ENCODE measurements at regions not wholly inside any gene's neighbourhood (a gene's known extent, or its start where the extent isn't known, plus 50 kb on each side); places are given as distances from the start of the nearest gene placed in this dataset.
"Not testable (repeated sequence)": the region's sequence is repeated elsewhere in the genome, so short reads cannot be mapped to it uniquely, and the experiment has no call there.

GRCh38 chr4:31220921-31221320 is 500.8 kb downstream of the PCDH7 start:
- no peak for DNase-seq

GRCh38 chr4:31228068-31228467 is 507.9 kb downstream of the PCDH7 start:
- DNase-seq, result no peak

GRCh38 chr4:31230594-31230993 is 510.4 kb downstream of the PCDH7 start:
- DNase-seq, result no peak

- no peak for DNase-seq
Observed at GRCh38 chr4:31234494-31234893, 514.3 kb downstream of the PCDH7 start.

- DNase-seq, result no peak
Observed at GRCh38 chr4:31234901-31235300, 514.7 kb downstream of the PCDH7 start.

- no peak for DNase-seq
Observed at GRCh38 chr4:31236020-31236638, 516.0 kb downstream of the PCDH7 start.

- no peak for DNase-seq
Observed at GRCh38 chr4:31236639-31237173, 516.5 kb downstream of the PCDH7 start.

- DNase-seq, result no peak
Observed at GRCh38 chr4:31237233-31237632, 517.1 kb downstream of the PCDH7 start.

- DNase-seq, result no peak
Observed at GRCh38 chr4:31239886-31240285, 519.7 kb downstream of the PCDH7 start.

GRCh38 chr4:31241504-31242106 is 521.4 kb downstream of the PCDH7 start:
- no peak for DNase-seq

- no peak for DNase-seq
Observed at GRCh38 chr4:31246856-31247255, 526.7 kb downstream of the PCDH7 start.

GRCh38 chr4:31259119-31259518 is 539.0 kb downstream of the PCDH7 start:
- DNase-seq, result no peak

- no peak for DNase-seq
Observed at GRCh38 chr4:31261632-31262031, 541.5 kb downstream of the PCDH7 start.

- not testable (repeated sequence) for DNase-seq
Observed at GRCh38 chr4:31266094-31266493, 545.9 kb downstream of the PCDH7 start.

- DNase-seq, result no peak
Observed at GRCh38 chr4:31272331-31273061, 552.3 kb downstream of the PCDH7 start.

- no peak for DNase-seq
Observed at GRCh38 chr4:31275906-31276305, 555.7 kb downstream of the PCDH7 start.

- no peak for DNase-seq
Observed at GRCh38 chr4:31283679-31284078, 563.5 kb downstream of the PCDH7 start.

GRCh38 chr4:31290836-31291235 is 570.7 kb downstream of the PCDH7 start:
- no peak for DNase-seq

GRCh38 chr4:31291238-31291637 is 571.1 kb downstream of the PCDH7 start:
- DNase-seq, result no peak

GRCh38 chr4:31294655-31295480 is 574.7 kb downstream of the PCDH7 start:
- DNase-seq, result no peak

GRCh38 chr4:31298737-31299136 is 578.6 kb downstream of the PCDH7 start:
- no peak for DNase-seq

- DNase-seq, result no peak
Observed at GRCh38 chr4:31307029-31307428, 586.9 kb downstream of the PCDH7 start.

- DNase-seq, result no peak
Observed at GRCh38 chr4:31324814-31325213, 604.6 kb downstream of the PCDH7 start.

Measured in CD4-positive, alpha-beta T cell treated with Interleukin-17A for 1 hour (primary cell).